MM.1S (cell line): ENCODE measurements at regions not wholly inside any gene's neighbourhood (a gene's known extent, or its start where the extent isn't known, plus 50 kb on each side); places are given as distances from the start of the nearest gene placed in this dataset.

Experiments
- CTCF ChIP-seq: fragments of 300-600 bp; sonication (generic); IDR thresholded peaks from 2 replicates; pipeline ENCODE4 v1.5.1; 2016; ENCODE audit warnings: antibody characterized with exemption, low read length, mixed read lengths
- EZH2 ChIP-seq: fragments of 300-600 bp; sonication (generic); optimal IDR thresholded peaks from 2 replicates; pipeline ENCODE3; 2017; ENCODE audit warnings: low read depth, mild to moderate bottlenecking, antibody characterized with exemption, low read length, mixed read lengths
- EZH2phosphoT487 ChIP-seq: fragments of 300-600 bp; sonication (generic); IDR thresholded peaks from 2 replicates; pipeline ENCODE4 v1.6.1; 2018; ENCODE audit warnings: antibody characterized with exemption, low read length

- TF ChIP-seq CTCF (no peak), EZH2phosphoT487 (no peak), EZH2 (no peak)
Measured at GRCh38 chr7:49111706-49112105, 187.4 kb downstream of the CDC14C start.
